ENCODE measurements at regions not wholly inside any gene's neighbourhood (a gene's known extent, or its start where the extent isn't known, plus 50 kb on each side); places are given as distances from the start of the nearest gene placed in this dataset.

- H3K27ac Mint-ChIP-seq, result no peak overlapping the region
- no peak for TF ChIP-seq FOXP4 (CRISPR knock-in tag; IDR thresholded peaks at IDR 0.05)
- no peak for TF ChIP-seq ZNF232 (CRISPR knock-in tag; IDR thresholded peaks at IDR 0.05)
- no peak for TF ChIP-seq TEAD1 (CRISPR knock-in tag; IDR thresholded peaks at IDR 0.05)
- TF ChIP-seq ZNF512 (CRISPR knock-in tag; IDR thresholded peaks at IDR 0.05; ENCODE audit: borderline replicate concordance), result no peak
- no peak for TF ChIP-seq ZBTB21 (CRISPR knock-in tag; IDR thresholded peaks at IDR 0.05; ENCODE audit: borderline replicate concordance)
- TF ChIP-seq CREM (CRISPR knock-in tag; IDR thresholded peaks at IDR 0.05), result no peak
- TF ChIP-seq KAT7 (CRISPR knock-in tag; IDR thresholded peaks at IDR 0.05; ENCODE audit: borderline replicate concordance), result no peak
- TF ChIP-seq, protein P1, sequence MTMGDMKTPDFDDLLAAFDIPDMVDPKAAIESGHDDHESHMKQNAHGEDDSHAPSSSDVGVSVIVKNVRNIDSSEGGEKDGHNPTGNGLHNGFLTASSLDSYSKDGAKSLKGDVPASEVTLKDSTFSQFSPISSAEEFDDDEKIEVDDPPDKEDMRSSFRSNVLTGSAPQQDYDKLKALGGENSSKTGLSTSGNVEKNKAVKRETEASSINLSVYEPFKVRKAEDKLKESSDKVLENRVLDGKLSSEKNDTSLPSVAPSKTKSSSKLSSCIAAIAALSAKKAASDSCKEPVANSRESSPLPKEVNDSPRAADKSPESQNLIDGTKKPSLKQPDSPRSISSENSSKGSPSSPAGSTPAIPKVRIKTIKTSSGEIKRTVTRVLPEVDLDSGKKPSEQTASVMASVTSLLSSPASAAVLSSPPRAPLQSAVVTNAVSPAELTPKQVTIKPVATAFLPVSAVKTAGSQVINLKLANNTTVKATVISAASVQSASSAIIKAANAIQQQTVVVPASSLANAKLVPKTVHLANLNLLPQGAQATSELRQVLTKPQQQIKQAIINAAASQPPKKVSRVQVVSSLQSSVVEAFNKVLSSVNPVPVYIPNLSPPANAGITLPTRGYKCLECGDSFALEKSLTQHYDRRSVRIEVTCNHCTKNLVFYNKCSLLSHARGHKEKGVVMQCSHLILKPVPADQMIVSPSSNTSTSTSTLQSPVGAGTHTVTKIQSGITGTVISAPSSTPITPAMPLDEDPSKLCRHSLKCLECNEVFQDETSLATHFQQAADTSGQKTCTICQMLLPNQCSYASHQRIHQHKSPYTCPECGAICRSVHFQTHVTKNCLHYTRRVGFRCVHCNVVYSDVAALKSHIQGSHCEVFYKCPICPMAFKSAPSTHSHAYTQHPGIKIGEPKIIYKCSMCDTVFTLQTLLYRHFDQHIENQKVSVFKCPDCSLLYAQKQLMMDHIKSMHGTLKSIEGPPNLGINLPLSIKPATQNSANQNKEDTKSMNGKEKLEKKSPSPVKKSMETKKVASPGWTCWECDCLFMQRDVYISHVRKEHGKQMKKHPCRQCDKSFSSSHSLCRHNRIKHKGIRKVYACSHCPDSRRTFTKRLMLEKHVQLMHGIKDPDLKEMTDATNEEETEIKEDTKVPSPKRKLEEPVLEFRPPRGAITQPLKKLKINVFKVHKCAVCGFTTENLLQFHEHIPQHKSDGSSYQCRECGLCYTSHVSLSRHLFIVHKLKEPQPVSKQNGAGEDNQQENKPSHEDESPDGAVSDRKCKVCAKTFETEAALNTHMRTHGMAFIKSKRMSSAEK (CRISPR knock-in tag; IDR thresholded peaks at IDR 0.05; ENCODE audit: borderline replicate concordance), result no peak
- TF ChIP-seq RORB (CRISPR knock-in tag; IDR thresholded peaks at IDR 0.05), result no peak
- TF ChIP-seq NR1H2 (CRISPR knock-in tag; IDR thresholded peaks at IDR 0.05), result no peak
- TF ChIP-seq ATF2 (CRISPR knock-in tag; IDR thresholded peaks at IDR 0.05; ENCODE audit: borderline replicate concordance, low read depth), result no peak
- no peak for TF ChIP-seq ATF3 (CRISPR knock-in tag; conservative IDR thresholded peaks at IDR 0.05)
- TF ChIP-seq, protein P2, sequence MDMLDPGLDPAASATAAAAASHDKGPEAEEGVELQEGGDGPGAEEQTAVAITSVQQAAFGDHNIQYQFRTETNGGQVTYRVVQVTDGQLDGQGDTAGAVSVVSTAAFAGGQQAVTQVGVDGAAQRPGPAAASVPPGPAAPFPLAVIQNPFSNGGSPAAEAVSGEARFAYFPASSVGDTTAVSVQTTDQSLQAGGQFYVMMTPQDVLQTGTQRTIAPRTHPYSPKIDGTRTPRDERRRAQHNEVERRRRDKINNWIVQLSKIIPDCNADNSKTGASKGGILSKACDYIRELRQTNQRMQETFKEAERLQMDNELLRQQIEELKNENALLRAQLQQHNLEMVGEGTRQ (CRISPR knock-in tag; IDR thresholded peaks at IDR 0.05), result no peak
- TF ChIP-seq ELF4 (CRISPR knock-in tag; IDR thresholded peaks at IDR 0.05; ENCODE audit: low read depth), result no peak
- TF ChIP-seq, protein P3, sequence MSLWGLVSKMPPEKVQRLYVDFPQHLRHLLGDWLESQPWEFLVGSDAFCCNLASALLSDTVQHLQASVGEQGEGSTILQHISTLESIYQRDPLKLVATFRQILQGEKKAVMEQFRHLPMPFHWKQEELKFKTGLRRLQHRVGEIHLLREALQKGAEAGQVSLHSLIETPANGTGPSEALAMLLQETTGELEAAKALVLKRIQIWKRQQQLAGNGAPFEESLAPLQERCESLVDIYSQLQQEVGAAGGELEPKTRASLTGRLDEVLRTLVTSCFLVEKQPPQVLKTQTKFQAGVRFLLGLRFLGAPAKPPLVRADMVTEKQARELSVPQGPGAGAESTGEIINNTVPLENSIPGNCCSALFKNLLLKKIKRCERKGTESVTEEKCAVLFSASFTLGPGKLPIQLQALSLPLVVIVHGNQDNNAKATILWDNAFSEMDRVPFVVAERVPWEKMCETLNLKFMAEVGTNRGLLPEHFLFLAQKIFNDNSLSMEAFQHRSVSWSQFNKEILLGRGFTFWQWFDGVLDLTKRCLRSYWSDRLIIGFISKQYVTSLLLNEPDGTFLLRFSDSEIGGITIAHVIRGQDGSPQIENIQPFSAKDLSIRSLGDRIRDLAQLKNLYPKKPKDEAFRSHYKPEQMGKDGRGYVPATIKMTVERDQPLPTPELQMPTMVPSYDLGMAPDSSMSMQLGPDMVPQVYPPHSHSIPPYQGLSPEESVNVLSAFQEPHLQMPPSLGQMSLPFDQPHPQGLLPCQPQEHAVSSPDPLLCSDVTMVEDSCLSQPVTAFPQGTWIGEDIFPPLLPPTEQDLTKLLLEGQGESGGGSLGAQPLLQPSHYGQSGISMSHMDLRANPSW (CRISPR knock-in tag; conservative IDR thresholded peaks at IDR 0.05; ENCODE audit: low read depth), result no peak
- H3K4me1 Mint-ChIP-seq, result peaks cover 32% of the 10 kb centered on the region
- no peak overlapping the region for H3K4me3 Mint-ChIP-seq
- H3K9me3 Mint-ChIP-seq, result peaks cover 4% of the 10 kb centered on the region; the same call in 1 of the 2 replicates
- ATAC-seq (no peak), DNase-seq (ENCODE audit: low spot score) (no peak)
- H3K36me3 Mint-ChIP-seq, result no peaks in the 10 kb centered on the region
- peaks cover 8% of the 10 kb centered on the region; the same call in 1 of the 2 replicates for H3K27me3 Mint-ChIP-seq (ENCODE audit: low read depth)
- ChIA-PET CTCF (interaction anchor here (1.4 to 6.1 kb wide), 5 partner anchors 8 to 89 kb away, joined by 3 to 52 read pairs (median 6); no protein-coding TSS in a partner anchor), POLR2A (no interaction called here)
Observed at GRCh38 chr17:74110467-74110866, 93.0 kb upstream of the RPL38 start.
